Neural cell (in vitro differentiated cells): ENCODE measurements at regions not wholly inside any gene's neighbourhood (a gene's known extent, or its start where the extent isn't known, plus 50 kb on each side); places are given as distances from the start of the nearest gene placed in this dataset.

ENCODE experiments used
- H2AFZ ChIP-seq: fragments of 200-600, 300-800 bp; sonication (generic), shearing (Covaris generic); 2 replicates; pipeline ENCODE4 v1.6.0; 2014; ENCODE audit warnings: low read depth, mild to moderate bottlenecking, antibody characterized with exemption, low read length, moderate library complexity
- H3F3A ChIP-seq: fragments of 200-600 bp; shearing (Covaris generic); 2 replicates; pipeline ENCODE4 v1.6.1; 2016; ENCODE audit warnings: mild to moderate bottlenecking, moderate library complexity, mixed read lengths, antibody characterized with exemption, low read length; ENCODE audit not compliant: insufficient read depth, poor library complexity, severe bottlenecking
- H3K27ac ChIP-seq: fragments of 200-600, 300-800 bp; sonication (generic), shearing (Covaris generic); 2 replicates; pipeline ENCODE4 v1.5.1; 2014; ENCODE audit warnings: mild to moderate bottlenecking, low read length, moderate library complexity
- H3K27me3 ChIP-seq: fragments of 300-800, 200-600 bp; sonication (generic), shearing (Covaris generic); 2 replicates; pipeline ENCODE4 v1.6.0; 2014; ENCODE audit warnings: mild to moderate bottlenecking, low read depth, low read length, moderate library complexity; ENCODE audit not compliant: insufficient read depth
- H3K36me3 ChIP-seq: fragments of 300-800, 200-600 bp; sonication (generic), shearing (Covaris generic); 2 replicates; pipeline ENCODE4 v1.5.1; 2014; ENCODE audit warnings: mild to moderate bottlenecking, antibody characterized with exemption, low read length, moderate library complexity; ENCODE audit not compliant: insufficient read depth
- H3K4me2 ChIP-seq: fragments of 300-800, 200-600 bp; sonication (generic), shearing (Covaris generic); 2 replicates; pipeline ENCODE4 v1.6.0; 2014; ENCODE audit warnings: mild to moderate bottlenecking, low read length
- H3K4me3 ChIP-seq: fragments of 300-800, 200-600 bp; sonication (generic), shearing (Covaris generic); 2 replicates; pipeline ENCODE4 v1.5.1; 2014; ENCODE audit warnings: mild to moderate bottlenecking, low read length, moderate library complexity
- H3K79me2 ChIP-seq: fragments of 200-600 bp; shearing (Covaris generic); replicated peaks from 2 replicates; pipeline ENCODE4 v1.6.0; 2014; ENCODE audit warnings: mild to moderate bottlenecking, low read length, moderate library complexity; ENCODE audit not compliant: insufficient read depth
- H3K9ac ChIP-seq: fragments of 300-800, 200-600 bp; sonication (generic), shearing (Covaris generic); 2 replicates; pipeline ENCODE4 v1.6.1; 2016; ENCODE audit warnings: mild to moderate bottlenecking, low read length, mixed read lengths
- H3K9me2 ChIP-seq: fragments of 200-600 bp; shearing (Covaris generic); 2 replicates; pipeline ENCODE4 v1.6.1; 2016; ENCODE audit warnings: mild to moderate bottlenecking, low read length, mixed read lengths; ENCODE audit not compliant: insufficient read depth
- H3K9me3 ChIP-seq: fragments of 200-600, 300-800 bp; sonication (generic), shearing (Covaris generic); 2 replicates; pipeline ENCODE4 v1.6.1; 2016; ENCODE audit warnings: mild to moderate bottlenecking, mixed run types, low read length, moderate library complexity, mixed read lengths
- H4K20me1 ChIP-seq: fragments of 200-600 bp; shearing (Covaris generic); 2 replicates; pipeline ENCODE4 v1.6.1; 2016; ENCODE audit warnings: mild to moderate bottlenecking, mixed run types; ENCODE audit not compliant: insufficient read depth
- EP300 ChIP-seq: fragments of 450-650 bp; conservative IDR thresholded peaks from 2 replicates; pipeline ENCODE4 v1.6.1; 2014; ENCODE audit warnings: antibody characterized with exemption, mild to moderate bottlenecking, moderate library complexity; ENCODE audit not compliant: poor library complexity, severe bottlenecking
- EZH2 ChIP-seq: fragments of 200-600, 300-800 bp; shearing (Covaris generic), sonication (generic); IDR thresholded peaks from 2 replicates; pipeline ENCODE4 v1.6.1; 2014; ENCODE audit warnings: antibody characterized with exemption, low read length, borderline replicate concordance, mild to moderate bottlenecking; ENCODE audit not compliant: insufficient read depth, poor library complexity, severe bottlenecking
- MXI1 ChIP-seq: fragments of 450-650 bp; conservative IDR thresholded peaks from 2 replicates; pipeline ENCODE4 v1.6.1; 2014; ENCODE audit warnings: antibody characterized with exemption, mild to moderate bottlenecking; ENCODE audit not compliant: poor library complexity, severe bottlenecking
- POLR2AphosphoS5 ChIP-seq: IDR thresholded peaks from 2 replicates; pipeline ENCODE4 v1.6.1; 2012
- RAD21 ChIP-seq: fragments of 450-650 bp; conservative IDR thresholded peaks from 2 replicates; pipeline ENCODE4 v1.6.1; 2014; ENCODE audit warnings: antibody characterized with exemption, mild to moderate bottlenecking, moderate library complexity
- REST ChIP-seq: IDR thresholded peaks from 2 replicates; pipeline ENCODE4 v1.6.1; 2012; ENCODE audit warnings: borderline replicate concordance
- SMC3 ChIP-seq: fragments of 450-650 bp; conservative IDR thresholded peaks from 2 replicates; pipeline ENCODE4 v1.6.1; 2014; ENCODE audit warnings: antibody characterized with exemption, mild to moderate bottlenecking, moderate library complexity; ENCODE audit not compliant: poor library complexity
- TAF1 ChIP-seq: IDR thresholded peaks from 2 replicates; pipeline ENCODE4 v1.6.1; 2012; ENCODE audit warnings: low read depth
- TF ChIP-seq, protein P1 (sequence below): fragments of 450-650 bp; IDR thresholded peaks from 2 replicates; pipeline ENCODE4 v1.5.1; 2014; ENCODE audit warnings: antibody characterized with exemption, mild to moderate bottlenecking, moderate library complexity; ENCODE audit not compliant: poor library complexity, severe bottlenecking

DNA sequence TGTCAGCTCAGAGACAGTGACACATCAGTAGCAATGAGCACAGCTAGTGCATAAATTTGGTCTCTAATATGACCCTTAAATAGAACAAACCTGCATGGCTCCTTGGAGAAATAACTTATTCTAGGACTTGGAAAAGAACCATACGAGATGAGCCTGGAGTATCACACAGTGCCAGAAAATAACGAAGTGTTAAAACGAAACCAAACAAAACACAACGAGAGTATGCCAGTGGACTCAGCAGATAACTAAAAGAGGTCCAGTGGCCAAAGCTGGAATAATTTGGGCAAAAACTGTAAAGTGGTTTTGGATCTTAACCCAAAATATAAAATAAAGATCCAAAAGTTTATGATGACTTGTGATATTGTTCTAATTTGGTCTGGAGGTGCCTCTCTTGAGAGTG lies 1599.0 kb upstream of the LRRTM1 start:
- no peaks in the 10 kb centered on the region for H3K9me3 ChIP-seq
- no peaks in the 10 kb centered on the region for H4K20me1 ChIP-seq
- no peaks in the 10 kb centered on the region for H3F3A ChIP-seq
- H3K27me3 ChIP-seq, result no peaks in the 10 kb centered on the region
- TF ChIP-seq POLR2AphosphoS5 (no peak), TAF1 (no peak), SMC3 (no peak), EP300 (no peak), EZH2 (no peak), MXI1 (no peak), RAD21 (no peak), REST (no peak)
- TF ChIP-seq, protein P1, sequence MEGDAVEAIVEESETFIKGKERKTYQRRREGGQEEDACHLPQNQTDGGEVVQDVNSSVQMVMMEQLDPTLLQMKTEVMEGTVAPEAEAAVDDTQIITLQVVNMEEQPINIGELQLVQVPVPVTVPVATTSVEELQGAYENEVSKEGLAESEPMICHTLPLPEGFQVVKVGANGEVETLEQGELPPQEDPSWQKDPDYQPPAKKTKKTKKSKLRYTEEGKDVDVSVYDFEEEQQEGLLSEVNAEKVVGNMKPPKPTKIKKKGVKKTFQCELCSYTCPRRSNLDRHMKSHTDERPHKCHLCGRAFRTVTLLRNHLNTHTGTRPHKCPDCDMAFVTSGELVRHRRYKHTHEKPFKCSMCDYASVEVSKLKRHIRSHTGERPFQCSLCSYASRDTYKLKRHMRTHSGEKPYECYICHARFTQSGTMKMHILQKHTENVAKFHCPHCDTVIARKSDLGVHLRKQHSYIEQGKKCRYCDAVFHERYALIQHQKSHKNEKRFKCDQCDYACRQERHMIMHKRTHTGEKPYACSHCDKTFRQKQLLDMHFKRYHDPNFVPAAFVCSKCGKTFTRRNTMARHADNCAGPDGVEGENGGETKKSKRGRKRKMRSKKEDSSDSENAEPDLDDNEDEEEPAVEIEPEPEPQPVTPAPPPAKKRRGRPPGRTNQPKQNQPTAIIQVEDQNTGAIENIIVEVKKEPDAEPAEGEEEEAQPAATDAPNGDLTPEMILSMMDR, result no peak
- no peak overlapping the region for H3K9ac ChIP-seq
- H3K4me2 ChIP-seq, result no peak overlapping the region
- no peaks in the 10 kb centered on the region for H3K9me2 ChIP-seq
- H3K4me3 ChIP-seq, result no peak overlapping the region
- no peaks in the 10 kb centered on the region for H3K36me3 ChIP-seq
- H3K27ac ChIP-seq, result no peak overlapping the region
- no peak overlapping the region for H2AFZ ChIP-seq
- H3K79me2 ChIP-seq, result no peaks in the 10 kb centered on the region

GRCh38 chr2:81901017-81901416 lies 1596.5 kb upstream of the LRRTM1 start:
- Histone ChIP-seq H4K20me1 (no peaks in the 10 kb centered on the region), H2AFZ (no peak overlapping the region), H3K4me2 (no peak overlapping the region), H3K9me2 (no peaks in the 10 kb centered on the region), H3K9me3 (no peaks in the 10 kb centered on the region), H3K36me3 (no peaks in the 10 kb centered on the region), H3K27me3 (no peaks in the 10 kb centered on the region), H3F3A (no peaks in the 10 kb centered on the region), H3K4me3 (no peak overlapping the region), H3K27ac (no peak overlapping the region), H3K79me2 (no peaks in the 10 kb centered on the region), H3K9ac (no peak overlapping the region)
- no peak for TF ChIP-seq REST
- TF ChIP-seq RAD21, result peak; percentile 14
